ENCODE measurements at regions not wholly inside any gene's neighbourhood (a gene's known extent, or its start where the extent isn't known, plus 50 kb on each side); places are given as distances from the start of the nearest gene placed in this dataset.

DNA sequence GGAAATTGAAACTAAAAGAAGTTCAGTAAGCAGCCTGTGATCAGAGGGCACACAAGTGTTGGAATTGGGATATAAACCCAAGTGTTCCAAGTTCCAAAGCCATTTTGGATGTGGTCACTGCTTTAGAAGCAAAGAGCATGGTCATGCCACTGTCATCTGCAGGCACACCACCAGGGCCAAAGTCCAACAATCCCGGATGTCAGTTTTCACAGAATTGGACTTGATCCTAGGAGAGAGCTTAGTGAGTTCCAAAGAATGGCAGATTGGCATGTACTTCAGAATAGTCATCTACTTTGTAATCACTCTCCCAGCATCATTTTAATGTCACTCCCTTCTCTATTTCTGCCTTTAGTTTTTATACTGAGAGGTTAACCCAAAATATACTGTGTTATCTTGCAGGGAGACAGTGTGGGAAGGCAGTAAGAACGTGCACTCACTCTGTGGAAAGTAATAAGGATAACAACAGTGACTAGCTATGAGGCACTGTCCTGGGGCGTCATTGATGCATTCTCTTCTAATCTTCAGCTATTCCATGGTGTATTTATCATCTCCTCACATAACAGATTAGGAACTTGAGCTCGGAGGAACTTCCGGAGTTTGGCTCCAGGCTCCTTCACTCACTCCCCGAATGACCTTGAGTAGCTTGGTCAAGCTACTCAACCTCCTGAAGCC is 388.0 kb downstream of the ACTL7B start (continued):
- TF ChIP-seq, protein P1, sequence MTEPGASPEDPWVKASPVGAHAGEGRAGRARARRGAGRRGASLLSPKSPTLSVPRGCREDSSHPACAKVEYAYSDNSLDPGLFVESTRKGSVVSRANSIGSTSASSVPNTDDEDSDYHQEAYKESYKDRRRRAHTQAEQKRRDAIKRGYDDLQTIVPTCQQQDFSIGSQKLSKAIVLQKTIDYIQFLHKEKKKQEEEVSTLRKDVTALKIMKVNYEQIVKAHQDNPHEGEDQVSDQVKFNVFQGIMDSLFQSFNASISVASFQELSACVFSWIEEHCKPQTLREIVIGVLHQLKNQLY (CRISPR knock-in tag; IDR thresholded peaks at IDR 0.05): peak; percentile 43; the same call in 1 of the 2 replicates
- TF ChIP-seq ZMYM3 (CRISPR knock-in tag; IDR thresholded peaks at IDR 0.05) (no peak; the same call in 1 of the 2 replicates), HOXA3 (CRISPR knock-in tag; IDR thresholded peaks at IDR 0.05) (peak; percentile 40; the same call in 1 of the 2 replicates), HMGA1 (CRISPR knock-in tag; conservative IDR thresholded peaks at IDR 0.05) (no peak), ZBTB21 (CRISPR knock-in tag; IDR thresholded peaks at IDR 0.05) (no peak), ZNF234 (CRISPR knock-in tag; conservative IDR thresholded peaks at IDR 0.05) (no peak), PLRG1 (conservative IDR thresholded peaks at IDR 0.05) (no peak), ZKSCAN5 (CRISPR knock-in tag; IDR thresholded peaks at IDR 0.05) (no peak), BRCA1 (CRISPR knock-in tag; IDR thresholded peaks at IDR 0.05) (no peak), NR1H2 (CRISPR knock-in tag; IDR thresholded peaks at IDR 0.05; ENCODE audit: borderline replicate concordance, low read depth) (no peak), ZNF12 (CRISPR knock-in tag; IDR thresholded peaks at IDR 0.05) (peak; percentile 61; the same call in 1 of the 2 replicates), ZNF792 (CRISPR knock-in tag; IDR thresholded peaks at IDR 0.05) (peak; percentile 58; the same call in 1 of the 2 replicates), GFI1 (CRISPR knock-in tag; IDR thresholded peaks at IDR 0.05; ENCODE audit: borderline replicate concordance) (no peak)
- TF ChIP-seq, protein P2, sequence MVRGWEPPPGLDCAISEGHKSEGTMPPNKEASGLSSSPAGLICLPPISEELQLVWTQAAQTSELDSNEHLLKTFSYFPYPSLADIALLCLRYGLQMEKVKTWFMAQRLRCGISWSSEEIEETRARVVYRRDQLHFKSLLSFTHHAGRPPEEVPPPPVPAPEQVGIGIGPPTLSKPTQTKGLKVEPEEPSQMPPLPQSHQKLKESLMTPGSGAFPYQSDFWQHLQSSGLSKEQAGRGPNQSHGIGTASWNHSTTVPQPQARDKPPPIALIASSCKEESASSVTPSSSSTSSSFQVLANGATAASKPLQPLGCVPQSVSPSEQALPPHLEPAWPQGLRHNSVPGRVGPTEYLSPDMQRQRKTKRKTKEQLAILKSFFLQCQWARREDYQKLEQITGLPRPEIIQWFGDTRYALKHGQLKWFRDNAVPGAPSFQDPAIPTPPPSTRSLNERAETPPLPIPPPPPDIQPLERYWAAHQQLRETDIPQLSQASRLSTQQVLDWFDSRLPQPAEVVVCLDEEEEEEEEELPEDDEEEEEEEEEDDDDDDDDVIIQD (CRISPR knock-in tag; IDR thresholded peaks at IDR 0.05; ENCODE audit: low read depth): no peak
- TF ChIP-seq, protein P3, sequence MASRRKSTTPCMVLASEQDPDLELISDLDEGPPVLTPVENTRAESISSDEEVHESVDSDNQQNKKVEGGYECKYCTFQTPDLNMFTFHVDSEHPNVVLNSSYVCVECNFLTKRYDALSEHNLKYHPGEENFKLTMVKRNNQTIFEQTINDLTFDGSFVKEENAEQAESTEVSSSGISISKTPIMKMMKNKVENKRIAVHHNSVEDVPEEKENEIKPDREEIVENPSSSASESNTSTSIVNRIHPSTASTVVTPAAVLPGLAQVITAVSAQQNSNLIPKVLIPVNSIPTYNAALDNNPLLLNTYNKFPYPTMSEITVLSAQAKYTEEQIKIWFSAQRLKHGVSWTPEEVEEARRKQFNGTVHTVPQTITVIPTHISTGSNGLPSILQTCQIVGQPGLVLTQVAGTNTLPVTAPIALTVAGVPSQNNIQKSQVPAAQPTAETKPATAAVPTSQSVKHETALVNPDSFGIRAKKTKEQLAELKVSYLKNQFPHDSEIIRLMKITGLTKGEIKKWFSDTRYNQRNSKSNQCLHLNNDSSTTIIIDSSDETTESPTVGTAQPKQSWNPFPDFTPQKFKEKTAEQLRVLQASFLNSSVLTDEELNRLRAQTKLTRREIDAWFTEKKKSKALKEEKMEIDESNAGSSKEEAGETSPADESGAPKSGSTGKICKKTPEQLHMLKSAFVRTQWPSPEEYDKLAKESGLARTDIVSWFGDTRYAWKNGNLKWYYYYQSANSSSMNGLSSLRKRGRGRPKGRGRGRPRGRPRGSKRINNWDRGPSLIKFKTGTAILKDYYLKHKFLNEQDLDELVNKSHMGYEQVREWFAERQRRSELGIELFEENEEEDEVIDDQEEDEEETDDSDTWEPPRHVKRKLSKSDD (CRISPR knock-in tag; IDR thresholded peaks at IDR 0.05; ENCODE audit: low read depth): no peak
- TF ChIP-seq, protein P4, sequence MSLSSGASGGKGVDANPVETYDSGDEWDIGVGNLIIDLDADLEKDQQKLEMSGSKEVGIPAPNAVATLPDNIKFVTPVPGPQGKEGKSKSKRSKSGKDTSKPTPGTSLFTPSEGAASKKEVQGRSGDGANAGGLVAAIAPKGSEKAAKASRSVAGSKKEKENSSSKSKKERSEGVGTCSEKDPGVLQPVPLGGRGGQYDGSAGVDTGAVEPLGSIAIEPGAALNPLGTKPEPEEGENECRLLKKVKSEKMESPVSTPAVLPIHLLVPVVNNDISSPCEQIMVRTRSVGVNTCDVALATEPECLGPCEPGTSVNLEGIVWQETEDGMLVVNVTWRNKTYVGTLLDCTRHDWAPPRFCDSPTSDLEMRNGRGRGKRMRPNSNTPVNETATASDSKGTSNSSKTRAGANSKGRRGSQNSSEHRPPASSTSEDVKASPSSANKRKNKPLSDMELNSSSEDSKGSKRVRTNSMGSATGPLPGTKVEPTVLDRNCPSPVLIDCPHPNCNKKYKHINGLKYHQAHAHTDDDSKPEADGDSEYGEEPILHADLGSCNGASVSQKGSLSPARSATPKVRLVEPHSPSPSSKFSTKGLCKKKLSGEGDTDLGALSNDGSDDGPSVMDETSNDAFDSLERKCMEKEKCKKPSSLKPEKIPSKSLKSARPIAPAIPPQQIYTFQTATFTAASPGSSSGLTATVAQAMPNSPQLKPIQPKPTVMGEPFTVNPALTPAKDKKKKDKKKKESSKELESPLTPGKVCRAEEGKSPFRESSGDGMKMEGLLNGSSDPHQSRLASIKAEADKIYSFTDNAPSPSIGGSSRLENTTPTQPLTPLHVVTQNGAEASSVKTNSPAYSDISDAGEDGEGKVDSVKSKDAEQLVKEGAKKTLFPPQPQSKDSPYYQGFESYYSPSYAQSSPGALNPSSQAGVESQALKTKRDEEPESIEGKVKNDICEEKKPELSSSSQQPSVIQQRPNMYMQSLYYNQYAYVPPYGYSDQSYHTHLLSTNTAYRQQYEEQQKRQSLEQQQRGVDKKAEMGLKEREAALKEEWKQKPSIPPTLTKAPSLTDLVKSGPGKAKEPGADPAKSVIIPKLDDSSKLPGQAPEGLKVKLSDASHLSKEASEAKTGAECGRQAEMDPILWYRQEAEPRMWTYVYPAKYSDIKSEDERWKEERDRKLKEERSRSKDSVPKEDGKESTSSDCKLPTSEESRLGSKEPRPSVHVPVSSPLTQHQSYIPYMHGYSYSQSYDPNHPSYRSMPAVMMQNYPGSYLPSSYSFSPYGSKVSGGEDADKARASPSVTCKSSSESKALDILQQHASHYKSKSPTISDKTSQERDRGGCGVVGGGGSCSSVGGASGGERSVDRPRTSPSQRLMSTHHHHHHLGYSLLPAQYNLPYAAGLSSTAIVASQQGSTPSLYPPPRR (CRISPR knock-in tag; IDR thresholded peaks at IDR 0.05; ENCODE audit: borderline replicate concordance): no peak
- TF ChIP-seq, protein P5, sequence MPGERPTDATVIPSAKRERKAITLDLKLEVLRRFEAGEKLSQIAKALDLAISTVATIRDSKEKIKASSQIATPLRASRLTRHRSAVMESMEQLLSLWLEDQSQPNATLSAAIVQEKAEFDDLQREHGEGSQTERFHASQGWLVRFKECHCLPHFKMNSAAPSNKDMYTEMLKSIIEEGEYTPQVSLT (CRISPR knock-in tag; IDR thresholded peaks at IDR 0.05; ENCODE audit: borderline replicate concordance, low read depth): no peak
- TF ChIP-seq, protein P6, sequence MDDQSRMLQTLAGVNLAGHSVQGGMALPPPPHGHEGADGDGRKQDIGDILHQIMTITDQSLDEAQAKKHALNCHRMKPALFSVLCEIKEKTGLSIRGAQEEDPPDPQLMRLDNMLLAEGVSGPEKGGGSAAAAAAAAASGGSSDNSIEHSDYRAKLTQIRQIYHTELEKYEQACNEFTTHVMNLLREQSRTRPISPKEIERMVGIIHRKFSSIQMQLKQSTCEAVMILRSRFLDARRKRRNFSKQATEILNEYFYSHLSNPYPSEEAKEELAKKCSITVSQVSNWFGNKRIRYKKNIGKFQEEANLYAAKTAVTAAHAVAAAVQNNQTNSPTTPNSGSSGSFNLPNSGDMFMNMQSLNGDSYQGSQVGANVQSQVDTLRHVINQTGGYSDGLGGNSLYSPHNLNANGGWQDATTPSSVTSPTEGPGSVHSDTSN (CRISPR knock-in tag; IDR thresholded peaks at IDR 0.05; ENCODE audit: borderline replicate concordance): no peak

Data from HepG2 (cell line).